Stimulated activated CD8-positive, alpha-beta memory T cell treated with anti-CD3 and anti-CD28 coated beads, Interleukin-2, amount 100 ng/mL, for 48 hours (primary cell): ENCODE measurements at regions not wholly inside any gene's neighbourhood (a gene's known extent, or its start where the extent isn't known, plus 50 kb on each side); places are given as distances from the start of the nearest gene placed in this dataset.

ENCODE experiments used
- DNase-seq, 2 donors: peaks; one replicate each; pipeline ENCODE4 v3.0.0-alpha.2; 2020; ENCODE audit warnings: low read depth in 2 of 2

DNA sequence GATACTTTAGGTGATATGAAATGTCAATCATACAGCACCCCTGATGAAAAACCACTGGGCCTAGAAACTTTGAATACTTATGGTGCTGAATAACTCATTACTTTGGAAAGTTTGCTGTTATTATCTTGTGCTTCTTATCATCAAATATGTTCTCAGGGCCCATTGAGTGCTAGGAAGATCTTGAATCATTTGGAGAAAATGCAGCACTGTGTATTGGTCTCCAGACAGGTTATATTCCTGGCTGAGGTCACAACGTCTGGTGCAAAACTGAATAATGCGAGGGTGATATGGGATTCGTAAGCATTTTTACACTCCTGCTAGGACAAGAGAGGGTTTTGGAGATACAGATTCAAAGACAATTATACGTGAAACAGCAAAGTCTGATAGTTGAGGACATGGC, 249.4 kb upstream of the TNC start:
- no peak for DNase-seq

DNA sequence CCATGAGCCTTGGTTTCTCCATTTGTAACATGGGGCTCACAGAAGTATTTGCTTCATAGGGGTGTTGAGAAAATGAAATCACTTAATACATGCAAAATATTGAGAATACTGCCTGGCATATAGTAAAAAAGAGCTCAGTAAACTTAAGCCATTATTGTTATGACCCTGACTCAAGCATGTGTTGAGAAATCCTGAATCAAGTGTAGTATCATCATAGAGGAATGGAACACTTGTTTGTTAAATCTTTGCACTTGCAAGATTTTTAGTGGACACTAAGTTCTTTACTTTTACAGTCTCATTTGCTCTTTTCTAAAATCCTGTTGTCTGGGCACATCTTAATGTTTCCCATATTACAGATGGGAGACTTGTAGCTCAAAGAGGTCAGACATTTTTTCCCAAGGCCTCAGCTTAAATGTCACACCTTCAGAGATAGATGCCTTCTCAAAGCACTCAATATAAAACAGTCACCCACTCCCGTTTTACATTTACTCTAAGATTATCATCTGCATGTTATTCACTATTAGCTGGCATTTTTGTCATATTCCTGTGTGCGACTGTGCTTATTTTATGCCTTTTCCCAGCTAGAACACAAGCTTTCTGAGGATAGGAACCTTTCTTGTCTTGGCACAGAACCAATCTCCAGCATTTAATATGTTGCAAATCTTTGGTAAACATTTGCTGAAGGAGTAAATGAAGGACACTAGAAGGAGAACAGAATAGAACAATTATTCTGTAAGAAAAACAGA, 250.0 kb upstream of the TNC start:
- no peak for DNase-seq

DNA sequence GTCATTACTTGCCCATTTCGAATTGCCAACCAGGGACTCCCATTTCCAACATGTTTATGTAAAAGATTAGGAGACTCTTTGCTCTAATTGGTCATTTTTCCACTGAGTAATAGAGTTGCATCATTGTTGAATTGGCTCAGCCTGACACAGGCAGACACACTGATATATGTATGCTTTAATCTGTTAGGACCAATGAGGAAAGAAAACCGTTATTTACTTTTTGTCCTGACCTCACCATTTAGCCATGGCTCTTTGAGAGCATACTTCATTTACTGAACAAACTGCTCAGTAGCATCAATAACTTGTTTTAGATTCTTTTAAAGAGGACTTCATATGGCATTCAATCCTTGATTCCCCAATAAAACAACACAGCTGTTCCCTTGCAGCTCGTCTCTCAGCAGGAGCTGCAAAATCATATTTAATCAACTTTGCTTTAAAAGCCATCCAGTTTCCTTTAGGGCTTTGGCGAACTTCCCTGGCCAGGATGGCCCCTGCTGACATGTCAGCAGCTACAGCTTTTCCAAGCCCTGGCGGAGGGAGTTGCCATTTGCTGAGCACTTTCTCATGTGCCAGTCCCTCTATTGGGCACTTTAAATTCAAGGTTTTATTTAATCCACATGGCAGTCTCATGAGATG, 251.5 kb upstream of the TNC start:
- no peak for DNase-seq

DNA sequence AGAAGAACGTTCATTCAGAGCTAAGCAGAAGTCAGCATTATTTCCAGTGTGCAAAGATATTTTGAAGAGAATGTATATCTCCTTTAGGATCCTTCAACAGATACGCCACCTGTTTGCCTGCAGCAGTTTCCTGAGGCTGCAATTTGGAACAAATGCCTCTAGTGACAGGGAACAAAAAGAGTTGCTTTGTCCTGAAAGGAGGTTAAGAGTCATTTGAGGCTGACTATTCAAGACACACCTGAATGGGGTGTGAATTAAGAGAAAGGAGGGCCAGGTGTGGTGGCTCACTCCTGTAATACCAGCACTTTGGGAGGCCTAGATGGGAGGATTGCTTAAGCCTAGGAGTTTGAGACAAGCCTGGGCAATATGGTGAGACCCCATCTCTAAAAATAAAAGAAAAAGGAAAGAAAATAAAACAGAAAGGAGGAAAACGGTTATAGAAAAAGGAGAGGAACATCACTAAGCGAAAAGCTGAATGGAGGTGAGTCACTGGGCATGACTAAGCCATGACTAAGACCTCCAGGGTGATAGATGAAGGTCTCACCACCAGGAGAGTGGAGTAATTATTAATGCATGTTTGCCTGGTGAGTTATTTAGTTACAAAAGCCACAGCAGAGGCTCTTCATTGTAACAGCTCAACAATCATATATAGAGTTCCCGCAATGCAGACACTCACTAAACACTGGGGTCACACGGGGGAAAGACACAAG, 255.2 kb upstream of the TNC start:
- DNase-seq = peak in 1 of 2 donors; percentile 20

DNA sequence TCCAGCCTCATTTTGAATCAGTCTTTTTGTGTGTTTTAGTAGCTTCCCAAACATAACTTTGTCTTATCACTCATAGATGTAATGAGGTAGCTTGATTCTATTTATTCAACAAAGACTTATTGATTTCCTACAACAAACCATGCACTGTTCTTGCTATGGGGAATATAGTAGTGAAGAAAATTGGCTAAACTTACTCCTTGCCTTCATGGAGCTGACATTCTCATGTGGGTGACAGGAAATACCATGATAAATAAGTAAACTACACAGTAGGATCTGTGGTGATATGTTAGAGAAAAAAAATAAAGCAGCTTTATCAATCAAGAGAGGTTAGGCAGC, 255.7 kb upstream of the TNC start:
- DNase-seq = no peak

DNA sequence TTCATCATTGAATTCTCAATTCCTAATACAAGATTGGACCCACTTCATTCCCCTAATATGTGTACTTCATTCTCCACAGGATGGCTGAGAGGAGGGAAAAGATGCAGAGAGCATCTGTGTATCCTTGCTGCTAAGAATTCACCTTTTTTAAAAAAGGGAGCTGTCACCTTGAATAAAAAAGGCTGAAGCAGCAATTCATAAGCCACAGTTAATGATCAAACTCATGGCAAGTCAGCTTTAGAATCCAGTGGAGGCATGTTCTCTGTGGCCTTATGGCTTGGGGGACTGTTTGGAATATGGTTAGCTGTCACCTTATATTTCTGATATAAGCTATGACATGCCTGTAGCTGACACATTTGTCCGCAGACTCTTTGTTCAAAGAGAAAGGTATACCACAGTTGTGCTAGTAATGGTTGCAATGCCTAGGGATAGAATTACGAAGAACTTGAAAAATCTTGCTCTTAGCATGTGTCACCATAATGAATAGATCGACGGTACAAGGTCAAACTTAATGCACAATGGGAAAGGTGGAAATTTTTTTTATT, 256.8 kb upstream of the TNC start:
- DNase-seq = no peak

DNA sequence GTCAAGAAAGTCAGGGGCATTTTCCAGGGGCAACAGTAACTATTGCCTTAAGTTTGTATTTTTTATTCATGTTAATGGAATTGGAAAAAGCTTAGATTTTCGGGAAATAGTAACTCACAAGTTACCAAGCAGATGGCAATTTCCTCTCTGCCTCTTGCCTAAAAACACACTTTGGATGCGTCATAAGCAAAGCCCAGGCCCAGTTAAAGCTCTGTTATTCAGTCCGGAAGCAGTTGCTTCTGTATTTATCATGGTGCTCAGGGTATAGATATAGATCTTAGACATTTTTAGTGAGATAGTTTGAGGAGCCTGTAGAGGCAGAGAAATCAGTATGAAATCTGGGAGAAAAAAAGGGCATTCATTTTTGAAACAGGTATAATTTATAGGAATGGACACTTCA, 260.3 kb upstream of the TNC start:
- no peak for DNase-seq

DNA sequence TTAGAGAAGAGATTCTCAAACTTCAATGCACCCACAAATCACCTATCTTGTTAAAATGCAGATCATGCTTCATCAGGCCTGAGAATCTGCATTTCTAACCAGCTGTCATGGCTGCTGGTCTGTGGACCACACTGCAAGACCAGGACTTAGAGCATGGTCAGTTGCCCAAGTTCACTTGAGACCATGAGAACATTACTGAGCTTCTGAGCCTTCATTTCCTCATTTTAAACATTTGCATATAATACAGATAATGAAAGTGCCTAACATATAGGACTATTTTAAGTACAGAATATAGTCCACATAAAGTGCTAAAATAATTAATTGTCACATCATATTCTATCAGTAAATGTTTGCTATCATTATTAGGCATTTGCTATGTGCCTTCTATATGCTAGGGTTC, 260.8 kb upstream of the TNC start:
- DNase-seq = no peak

DNA sequence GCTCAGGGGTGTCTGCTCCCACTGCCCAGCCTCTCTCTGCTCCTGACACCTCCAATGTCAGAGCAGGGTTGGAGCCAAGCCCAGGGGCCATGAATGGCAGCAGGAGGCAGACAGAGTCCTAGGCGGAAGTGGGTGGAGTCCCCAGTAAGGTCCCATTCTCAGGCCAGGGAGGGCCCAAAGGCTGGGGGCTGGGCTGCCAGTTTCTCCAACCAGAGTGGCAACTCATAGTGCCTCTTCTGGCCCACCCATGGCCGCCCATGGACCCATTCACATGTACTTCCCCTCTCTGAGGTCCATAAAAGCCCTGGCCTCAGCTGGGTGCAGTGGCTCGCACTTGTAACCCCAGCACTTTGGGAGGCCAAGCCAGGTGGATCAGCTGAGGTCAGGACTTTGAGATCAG, 261.8 kb upstream of the TNC start:
- DNase-seq = no peak

DNA sequence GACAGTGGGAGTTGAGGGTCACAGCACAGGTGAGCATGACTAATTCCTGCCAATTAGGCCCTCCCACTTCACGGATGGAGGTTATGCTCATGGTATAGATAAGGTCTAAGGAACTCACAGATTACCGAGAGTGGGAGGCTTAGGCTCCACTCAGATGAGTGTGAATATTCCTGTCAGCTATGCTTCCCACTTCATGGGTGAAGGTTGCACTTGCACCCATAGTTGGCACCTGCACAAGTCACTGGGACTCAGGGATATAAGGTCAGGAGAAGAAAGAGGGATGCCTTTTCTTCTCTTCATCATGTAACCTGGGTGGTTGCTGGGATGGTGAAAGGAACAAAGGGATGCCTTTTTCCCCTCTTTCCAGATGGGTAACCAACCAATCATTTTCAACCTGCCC, 264.9 kb upstream of the TNC start:
- DNase-seq = no peak

DNA sequence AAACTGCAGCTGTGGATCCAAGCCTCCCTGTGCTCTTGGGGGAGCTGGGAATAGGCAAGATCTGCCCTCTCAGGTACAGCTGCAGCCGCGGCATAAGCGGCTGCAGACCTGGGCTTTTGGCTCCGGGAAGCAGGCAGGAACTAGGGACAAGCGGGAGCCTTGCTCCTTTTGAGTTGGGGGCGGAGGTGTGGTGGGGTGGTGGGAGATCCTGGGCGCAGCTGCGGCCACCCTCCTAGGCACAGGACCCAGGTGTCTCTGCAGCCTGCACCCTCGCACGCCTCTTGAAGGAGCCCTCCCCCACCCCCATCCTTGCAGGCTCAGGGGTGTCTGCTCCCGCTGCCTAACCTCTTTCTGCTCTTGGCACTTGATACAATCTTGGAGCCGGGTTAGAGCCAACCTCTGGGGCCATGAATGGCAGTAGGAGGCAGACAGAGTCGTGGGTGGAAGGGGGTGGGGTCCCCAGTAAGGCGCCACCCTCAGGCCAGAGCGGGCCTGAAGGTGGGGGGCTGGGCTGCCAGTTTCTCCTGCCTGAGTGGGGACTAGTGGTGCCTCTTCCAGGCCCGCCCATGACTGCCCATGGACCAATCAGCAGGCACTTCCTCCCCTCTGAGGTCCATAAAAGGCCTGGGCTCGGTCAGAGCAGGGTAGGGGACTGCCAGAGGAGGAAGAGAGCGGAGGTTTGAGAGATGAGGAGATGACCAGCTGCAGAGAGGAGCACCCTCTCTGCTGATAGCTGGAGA, 267.6 kb upstream of the TNC start:
- DNase-seq = no peak

DNA sequence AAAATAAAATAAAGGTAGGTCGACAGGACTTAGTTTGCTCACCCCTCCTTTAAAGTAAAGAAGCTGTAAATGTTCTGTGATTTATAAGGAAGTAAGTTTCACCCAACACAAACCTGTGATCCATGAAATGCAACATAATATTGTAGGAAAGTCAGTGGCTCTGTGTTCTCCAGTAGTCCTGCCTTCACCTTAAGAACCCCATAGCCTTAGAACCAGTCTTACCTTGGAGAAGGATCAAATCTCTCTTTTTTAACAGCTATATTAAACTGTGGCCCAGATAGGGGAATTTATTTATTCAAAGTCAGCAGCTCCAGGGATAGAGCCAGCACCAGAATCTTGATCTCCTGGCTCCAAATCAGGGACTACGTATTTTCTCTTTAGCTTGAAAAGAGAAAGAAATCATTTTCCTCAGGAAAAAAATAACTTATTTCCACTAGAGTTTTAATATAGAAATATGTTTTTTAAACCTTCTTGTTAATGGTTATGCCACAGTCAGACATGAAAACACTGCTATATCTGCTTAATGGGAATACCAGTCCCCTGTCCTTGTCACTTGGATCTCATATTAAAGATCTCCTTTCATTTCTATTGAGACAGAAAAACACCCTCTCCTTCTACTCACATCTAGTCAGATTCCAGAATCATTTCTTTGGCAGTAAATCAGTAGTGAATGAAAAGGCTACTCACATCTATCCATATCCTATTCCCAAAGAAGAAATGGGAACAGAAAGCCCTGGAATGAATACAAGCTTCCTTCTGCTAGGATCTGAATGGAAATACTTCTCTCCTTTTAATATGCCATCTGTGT, 269.2 kb upstream of the TNC start:
- no peak for DNase-seq

DNA sequence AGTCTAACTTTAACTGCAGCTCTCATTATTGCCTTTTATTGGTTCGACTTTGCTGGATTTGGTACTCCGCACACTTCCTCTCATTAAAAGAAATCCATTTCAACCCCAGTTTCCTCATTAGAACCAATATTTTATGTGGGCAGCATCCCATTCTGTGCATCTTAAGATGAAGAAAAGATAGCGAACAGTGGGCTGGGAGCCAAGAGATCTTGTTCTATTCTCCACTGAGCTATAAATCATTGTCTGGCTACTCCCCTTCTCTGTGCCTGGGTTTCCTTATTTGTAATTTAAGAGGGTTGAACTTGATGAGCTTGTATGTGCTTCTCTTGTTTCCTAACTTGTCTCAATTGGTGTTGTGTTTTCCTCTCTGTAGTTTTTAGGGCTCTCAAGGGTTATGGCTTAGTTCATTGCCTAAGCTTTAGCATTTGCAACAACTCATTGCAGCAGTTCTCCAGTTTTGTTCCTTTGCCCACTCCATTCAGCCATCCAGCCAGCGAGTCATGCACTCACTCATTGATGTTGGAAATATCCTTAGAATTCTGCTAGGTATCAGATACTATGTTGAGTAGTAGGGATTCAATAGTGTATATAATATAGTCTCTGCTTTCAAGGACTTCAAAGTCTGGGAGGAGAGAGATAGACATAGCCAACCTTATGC, 273.3 kb upstream of the TNC start:
- no peak for DNase-seq

DNA sequence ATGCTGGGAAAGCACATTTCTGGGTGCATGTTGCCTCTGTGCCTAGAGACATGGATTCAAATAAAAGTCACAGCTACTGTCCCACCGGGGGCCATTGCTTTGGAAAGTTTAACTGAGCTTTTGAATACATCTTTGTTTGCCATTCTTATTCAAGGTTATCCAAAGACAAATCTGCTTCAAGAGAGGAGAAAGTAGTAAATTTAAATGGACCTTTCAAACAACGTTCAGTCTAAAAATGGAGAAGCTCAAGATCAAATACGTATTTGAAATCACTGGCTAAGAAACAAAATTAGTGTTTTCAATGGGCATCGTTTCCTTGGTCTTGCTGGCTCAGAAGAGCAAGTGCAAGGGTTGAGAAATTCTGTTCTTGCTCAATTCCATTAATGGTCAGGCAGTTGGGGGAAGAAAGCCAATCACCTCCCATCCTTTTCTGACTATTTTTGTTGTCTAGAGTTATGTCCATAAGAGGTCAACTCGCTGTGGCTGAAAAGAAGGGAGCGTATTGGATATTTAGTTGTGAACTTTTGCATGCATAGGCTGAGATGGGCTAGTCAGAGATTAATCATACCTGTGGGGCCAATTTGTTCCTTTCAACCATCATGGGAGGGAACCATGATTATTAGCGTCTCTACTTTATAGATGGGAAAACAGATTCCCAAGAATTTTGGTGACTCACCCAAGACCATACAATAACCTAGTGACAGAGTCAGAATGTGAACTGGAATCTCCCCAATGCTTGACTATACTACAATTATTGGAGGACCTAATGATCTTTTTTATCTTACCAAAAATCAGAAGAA, 276.2 kb upstream of the TNC start:
- DNase-seq = no peak

DNA sequence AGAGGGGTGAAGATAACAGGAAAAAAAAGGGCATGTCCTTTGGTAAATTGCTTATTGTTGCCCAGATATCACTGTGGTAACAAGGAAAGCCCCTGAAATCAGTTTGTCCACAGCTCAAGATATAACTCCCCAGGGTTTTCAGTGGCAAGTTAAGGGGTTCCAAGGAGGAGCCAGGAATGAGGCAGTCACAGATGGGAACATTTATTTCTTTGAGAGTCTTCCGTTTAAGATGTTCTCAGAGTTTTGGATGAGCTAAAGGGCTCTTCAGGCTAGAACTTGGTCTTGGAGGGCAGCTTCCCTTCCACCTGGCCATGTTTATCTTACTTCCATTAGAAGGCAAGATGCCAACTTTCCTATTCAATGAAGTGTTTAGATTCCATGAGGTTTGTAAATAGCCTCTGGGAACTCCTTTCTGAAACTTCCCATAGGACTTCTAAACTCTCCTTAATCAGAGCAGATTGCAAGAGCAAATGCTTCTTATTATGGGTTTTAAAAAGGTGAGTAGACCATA, 277.6 kb upstream of the TNC start:
- DNase-seq = no peak

DNA sequence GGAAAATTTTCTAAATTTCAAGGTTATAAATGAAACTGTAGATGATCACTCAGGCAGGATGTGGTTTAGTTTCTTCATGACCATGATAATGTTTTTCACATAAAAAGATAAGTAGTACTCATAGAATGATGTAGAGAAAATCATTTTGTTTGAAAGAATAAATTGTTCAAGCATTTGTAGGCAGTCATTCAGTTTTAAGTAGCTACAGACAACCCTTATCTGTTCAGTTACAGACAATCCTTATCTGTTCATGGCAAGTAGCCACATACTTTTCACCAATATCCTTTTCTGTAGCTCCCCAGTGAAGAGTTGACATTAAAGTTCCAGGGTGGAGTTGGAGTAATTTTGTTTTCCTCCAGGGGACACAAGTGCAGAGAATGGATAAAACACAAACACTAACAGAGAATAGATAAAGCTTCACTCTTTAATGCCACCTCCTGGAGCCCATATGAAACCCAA, 278.1 kb upstream of the TNC start:
- no peak for DNase-seq

DNA sequence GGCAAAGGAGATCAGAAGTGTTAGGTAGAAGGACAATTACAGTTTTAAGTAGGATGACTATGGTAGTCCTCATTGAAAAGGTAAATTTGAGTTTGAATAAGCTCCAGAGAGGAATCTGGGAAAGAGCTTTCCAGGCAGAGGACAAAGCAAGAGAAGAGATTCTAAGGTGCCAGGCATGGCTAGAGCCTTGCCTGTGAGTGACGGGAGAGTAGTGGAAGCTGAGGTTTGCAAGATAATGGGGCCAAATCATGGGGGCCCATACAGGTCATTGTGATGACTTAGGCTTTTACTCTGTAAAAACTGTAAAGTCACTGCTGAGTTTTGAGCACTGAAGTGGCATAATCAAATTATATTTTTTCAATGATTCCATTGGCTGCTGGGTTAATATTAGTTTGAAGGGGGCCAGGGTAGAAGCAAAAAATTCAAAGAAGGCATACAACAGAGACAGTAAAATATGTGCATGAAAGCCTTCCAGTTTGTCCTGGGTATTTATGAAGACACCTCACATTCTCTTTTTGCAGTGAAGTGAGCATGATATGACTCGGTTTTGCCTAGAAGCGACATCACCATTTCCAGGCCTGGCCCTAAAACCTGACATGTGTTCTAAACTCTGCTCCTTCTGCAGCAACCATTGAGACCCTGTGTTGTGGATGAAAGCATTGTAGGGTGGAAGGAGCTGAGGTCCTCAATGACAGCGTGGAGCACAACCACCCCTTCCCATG, 279.8 kb upstream of the TNC start:
- DNase-seq = no peak

DNA sequence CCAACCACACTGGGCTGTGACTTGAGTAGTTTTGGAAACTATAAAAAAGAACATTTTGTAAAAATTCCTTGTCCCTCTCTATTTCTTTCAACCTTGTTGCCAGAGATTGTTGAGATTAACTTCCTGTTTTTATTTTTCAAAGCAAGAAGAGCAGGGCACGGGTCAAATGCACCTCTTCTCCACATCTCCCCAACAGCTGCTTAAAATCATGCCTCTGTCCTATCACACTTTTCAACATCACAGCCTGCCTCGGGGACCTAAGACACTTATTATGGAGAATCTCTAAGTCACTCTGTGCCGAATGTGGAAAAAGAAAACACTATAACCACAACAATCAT, 280.3 kb upstream of the TNC start:
- no peak for DNase-seq

DNA sequence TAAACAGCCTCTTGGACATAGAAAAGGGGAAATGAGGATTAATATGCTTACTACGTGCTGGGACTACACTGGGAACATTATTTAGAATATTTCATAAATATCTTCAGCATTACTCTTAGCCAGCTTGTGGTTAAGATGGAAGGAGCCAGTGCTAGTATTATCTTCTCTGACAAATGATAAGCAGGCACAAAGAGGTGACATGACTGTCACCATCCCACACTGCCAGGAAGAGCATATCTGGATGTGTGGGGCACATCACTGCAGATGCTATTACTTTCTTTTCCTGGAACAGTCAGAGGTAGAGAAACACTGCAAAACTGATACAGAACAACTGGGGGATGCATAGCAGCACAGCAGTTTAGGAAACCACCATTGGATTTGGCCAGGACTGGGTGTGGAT, 281.0 kb upstream of the TNC start:
- no peak for DNase-seq
